Stomach (tissue), 8 donors: ENCODE measurements at regions not wholly inside any gene's neighbourhood (a gene's known extent, or its start where the extent isn't known, plus 50 kb on each side); places are given as distances from the start of the nearest gene placed in this dataset.

Experiments used
- DNase-seq, 2 donors: peaks; one replicate each; pipeline versions ENCODE4 v3.0.0 to v3.0.0-alpha.2; 2013 to 2019
- H3K27ac ChIP-seq, 5 donors: fragments of 200-600 bp in 4 of 5; sonication (generic) in 4 of 5; one replicate each; pipeline ENCODE4 v1.5.1; 2013 to 2019; ENCODE audit warnings: mild to moderate bottlenecking in 1 of 5, moderate library complexity in 1 of 5
- H3K27me3 ChIP-seq, 3 donors: fragments of 200-600 bp; sonication (generic); one replicate each; pipeline ENCODE4 v1.5.1; 2017 to 2019; ENCODE audit warnings: mixed run types in 1 of 3
- H3K36me3 ChIP-seq, 4 donors: fragments of 200-600 bp; sonication (generic); 1 replicate in 3 of 4; 2 replicates in 1 of 4; pipeline ENCODE4 v1.5.1; 2016 to 2019
- H3K4me1 ChIP-seq, 4 donors: fragments of 200-600 bp; sonication (generic); one replicate each; pipeline ENCODE4 v1.5.1; 2016 to 2019
- H3K4me3 ChIP-seq, 4 donors: fragments of 200-600 bp; sonication (generic) in 3 of 4; one replicate each; pipeline ENCODE4 v1.5.1; 2016 to 2019; ENCODE audit warnings: mild to moderate bottlenecking in 1 of 4
- H3K9me3 ChIP-seq, 4 donors: fragments of 200-600 bp; sonication (generic); one replicate each; pipeline ENCODE4 v1.5.1; 2016 to 2019
- EP300 ChIP-seq: sonication (generic); formaldehyde crosslinking; IDR thresholded peaks from one replicate; pipeline ENCODE4 v1.6.1; 2017; ENCODE audit warnings: antibody characterized with exemption
- POLR2A ChIP-seq, 4 donors: fragments of 450-650 bp; IDR thresholded peaks; one replicate each; pipeline ENCODE4 v1.6.1; 2016; ENCODE audit warnings: antibody characterized with exemption in 4 of 4, control low read depth in 2 of 4, mild to moderate bottlenecking in 1 of 4, moderate library complexity in 1 of 4
- POLR2AphosphoS5 ChIP-seq, 3 donors: sonication (generic); formaldehyde crosslinking; IDR thresholded peaks; one replicate each; pipeline ENCODE4 v1.6.1; 2016; ENCODE audit warnings: antibody characterized with exemption in 3 of 3
- WGBS, 5 donors: extraction: QIAGEN DNeasy Blood & Tissue Kit in 3 of 5; methylation state at CpG; one replicate each; pipeline versions ENCODE4 v1.1.5 to v1.1.7; 2013 to 2018; 5-methylcytosine and 5-hydroxymethylcytosine counted together
- intact Hi-C: fragments of 100-400 bp; cut with DNase I; formaldehyde crosslinking; loops from one replicate; pipeline ENCODE4 v1.15.1; 2023; ENCODE audit warnings: low total_unique reads
- TF ChIP-seq, protein P1 (sequence below), 7 experiments: fragments of 450-650 bp in 4 of 7; fragments of 200-600 bp in 3 of 7; sonication (generic) in 3 of 7; IDR thresholded peaks; one replicate each; pipeline ENCODE4 v1.5.1; 2016 to 2019; ENCODE audit warnings: antibody characterized with exemption in 7 of 7, control low read depth in 2 of 7, mild to moderate bottlenecking in 1 of 7
- donor health status: healthy with polysubstance abuse.
- donor health status: Bipolar disorder and iron deficiency.
- donor health status: healthy.

DNA sequence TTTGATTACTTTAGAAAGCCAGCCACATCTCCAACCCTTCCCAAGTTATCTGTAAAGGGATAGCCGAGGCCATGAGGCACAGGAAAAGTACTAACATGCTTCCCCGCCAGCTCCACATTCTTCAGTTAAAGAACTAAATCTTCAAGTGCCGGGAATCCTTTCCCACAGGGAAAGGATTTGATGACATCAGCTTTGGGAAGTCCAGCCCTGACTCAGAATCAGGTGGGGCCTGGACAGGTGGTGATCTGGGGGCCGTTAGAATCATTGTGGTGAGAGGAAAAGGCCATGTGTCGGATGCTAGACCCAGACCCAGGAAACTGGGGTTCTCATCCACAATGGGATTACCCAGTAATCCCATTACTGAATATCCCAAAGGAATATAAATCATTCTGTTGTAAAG lies 580.0 kb downstream of the QKI start:
- intact Hi-C loops, result no loop called here
- no peak for DNase-seq
- no peak overlapping the region for H3K4me3 ChIP-seq
- WGBS, 5 donors, result 76 to 84% (median 78%) methylated on average over 5 of the region's 5 CpGs
- no peaks in the 10 kb centered on the region for H3K36me3 ChIP-seq
- no peaks in the 10 kb centered on the region for H3K9me3 ChIP-seq
- H3K27ac ChIP-seq, result no peak overlapping the region
- TF ChIP-seq POLR2A (IDR thresholded peaks at IDR 0.05) (no peak), EP300 (no peak), POLR2AphosphoS5 (IDR thresholded peaks at IDR 0.05) (no peak)
- TF ChIP-seq, protein P1, sequence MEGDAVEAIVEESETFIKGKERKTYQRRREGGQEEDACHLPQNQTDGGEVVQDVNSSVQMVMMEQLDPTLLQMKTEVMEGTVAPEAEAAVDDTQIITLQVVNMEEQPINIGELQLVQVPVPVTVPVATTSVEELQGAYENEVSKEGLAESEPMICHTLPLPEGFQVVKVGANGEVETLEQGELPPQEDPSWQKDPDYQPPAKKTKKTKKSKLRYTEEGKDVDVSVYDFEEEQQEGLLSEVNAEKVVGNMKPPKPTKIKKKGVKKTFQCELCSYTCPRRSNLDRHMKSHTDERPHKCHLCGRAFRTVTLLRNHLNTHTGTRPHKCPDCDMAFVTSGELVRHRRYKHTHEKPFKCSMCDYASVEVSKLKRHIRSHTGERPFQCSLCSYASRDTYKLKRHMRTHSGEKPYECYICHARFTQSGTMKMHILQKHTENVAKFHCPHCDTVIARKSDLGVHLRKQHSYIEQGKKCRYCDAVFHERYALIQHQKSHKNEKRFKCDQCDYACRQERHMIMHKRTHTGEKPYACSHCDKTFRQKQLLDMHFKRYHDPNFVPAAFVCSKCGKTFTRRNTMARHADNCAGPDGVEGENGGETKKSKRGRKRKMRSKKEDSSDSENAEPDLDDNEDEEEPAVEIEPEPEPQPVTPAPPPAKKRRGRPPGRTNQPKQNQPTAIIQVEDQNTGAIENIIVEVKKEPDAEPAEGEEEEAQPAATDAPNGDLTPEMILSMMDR (IDR thresholded peaks at IDR 0.05), result no peak
- no peaks in the 10 kb centered on the region for H3K27me3 ChIP-seq
- no peaks in the 10 kb centered on the region for H3K4me1 ChIP-seq

DNA sequence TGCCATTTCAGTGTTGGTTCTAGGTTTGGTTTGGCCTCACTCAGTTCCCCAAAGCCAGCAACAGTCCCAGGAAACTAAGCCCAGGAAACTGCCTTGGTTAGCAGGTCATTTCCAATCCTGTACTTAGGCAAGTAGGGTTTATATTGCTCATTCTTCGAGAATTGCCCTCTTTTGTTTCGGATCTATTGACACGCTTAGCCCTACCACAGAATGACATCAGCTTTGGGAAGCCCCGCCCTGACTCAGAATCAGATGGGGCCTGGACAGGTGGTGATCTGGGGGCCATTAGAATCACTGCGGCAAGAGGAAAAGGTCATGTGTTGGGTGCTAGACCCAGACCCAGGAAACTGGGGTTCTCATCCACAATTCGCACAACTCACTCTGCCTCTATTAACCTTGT lies 578.2 kb downstream of the QKI start:
- WGBS, 5 donors, result 90 to 95% (median 92%) methylated on average over 6 of the region's 6 CpGs
- no peak overlapping the region for H3K4me3 ChIP-seq
- no peak overlapping the region for H3K27ac ChIP-seq
- intact Hi-C loops, result no loop called here
- no peaks in the 10 kb centered on the region for H3K27me3 ChIP-seq
- no peak for TF ChIP-seq EP300
- H3K4me1 ChIP-seq, result no peaks in the 10 kb centered on the region
- H3K9me3 ChIP-seq, result no peaks in the 10 kb centered on the region
- DNase-seq, result no peak
- no peaks in the 10 kb centered on the region for H3K36me3 ChIP-seq

DNA sequence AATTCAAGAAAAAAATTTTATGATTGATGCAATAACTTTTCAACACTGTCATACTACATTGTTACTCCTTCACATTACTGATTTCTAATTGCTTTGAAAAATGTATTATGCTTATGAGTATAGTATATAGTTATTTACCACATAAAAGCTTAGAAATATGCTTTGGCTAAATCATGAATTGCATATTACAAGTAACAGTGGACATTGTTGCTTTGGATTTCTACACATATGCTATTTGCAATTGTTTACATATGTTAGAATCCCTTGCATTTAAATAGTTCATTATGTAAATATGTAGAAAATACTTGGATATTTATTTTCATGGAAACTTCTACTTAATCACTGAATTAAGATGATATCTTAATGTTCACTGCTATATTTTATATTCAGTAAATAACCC lies 577.5 kb downstream of the QKI start:
- Histone ChIP-seq H3K4me1 (no peaks in the 10 kb centered on the region), H3K9me3 (no peaks in the 10 kb centered on the region), H3K4me3 (no peak overlapping the region), H3K27me3 (no peaks in the 10 kb centered on the region), H3K36me3 (no peaks in the 10 kb centered on the region), H3K27ac (no peak overlapping the region)
- no peak for TF ChIP-seq EP300
- TF ChIP-seq POLR2A (IDR thresholded peaks at IDR 0.05), result no peak
- TF ChIP-seq, protein P1 (IDR thresholded peaks at IDR 0.05), result no peak
- no peak for TF ChIP-seq POLR2AphosphoS5 (IDR thresholded peaks at IDR 0.05)
- no peak for DNase-seq
- intact Hi-C loops, result no loop called here

DNA sequence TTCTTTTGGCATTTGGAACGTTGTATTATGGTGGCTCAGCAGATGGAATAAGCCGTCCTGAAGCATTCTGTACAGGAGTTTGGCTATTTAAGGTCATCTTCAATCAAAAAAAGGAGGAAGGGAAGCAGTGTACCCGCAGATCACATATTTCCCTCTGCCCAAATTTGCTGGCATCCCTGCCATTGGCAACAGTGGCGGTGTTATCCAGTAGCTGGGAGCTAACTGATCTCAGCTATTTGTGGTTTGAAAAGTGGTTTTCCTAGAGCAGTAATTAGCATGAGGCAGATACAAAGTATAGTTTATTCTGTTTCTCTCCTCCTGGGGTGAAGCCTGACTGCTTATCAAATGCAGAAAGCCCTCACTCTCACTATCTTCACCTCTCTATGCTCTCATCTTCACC lies 576.8 kb downstream of the QKI start:
- H3K36me3 ChIP-seq, result no peaks in the 10 kb centered on the region
- H3K27me3 ChIP-seq, result no peaks in the 10 kb centered on the region
- WGBS, 5 donors, result 67 to 85% (median 82%) methylated on average over 4 of the region's 4 CpGs
- H3K4me3 ChIP-seq, result no peak overlapping the region
- no peak for DNase-seq
- TF ChIP-seq POLR2A (IDR thresholded peaks at IDR 0.05) (no peak), POLR2AphosphoS5 (IDR thresholded peaks at IDR 0.05) (no peak), EP300 (no peak)
- TF ChIP-seq, protein P1 (IDR thresholded peaks at IDR 0.05), result no peak
- H3K9me3 ChIP-seq, result no peaks in the 10 kb centered on the region
- H3K4me1 ChIP-seq, result no peaks in the 10 kb centered on the region
- intact Hi-C loops, result no loop called here
- H3K27ac ChIP-seq, result no peak overlapping the region

DNA sequence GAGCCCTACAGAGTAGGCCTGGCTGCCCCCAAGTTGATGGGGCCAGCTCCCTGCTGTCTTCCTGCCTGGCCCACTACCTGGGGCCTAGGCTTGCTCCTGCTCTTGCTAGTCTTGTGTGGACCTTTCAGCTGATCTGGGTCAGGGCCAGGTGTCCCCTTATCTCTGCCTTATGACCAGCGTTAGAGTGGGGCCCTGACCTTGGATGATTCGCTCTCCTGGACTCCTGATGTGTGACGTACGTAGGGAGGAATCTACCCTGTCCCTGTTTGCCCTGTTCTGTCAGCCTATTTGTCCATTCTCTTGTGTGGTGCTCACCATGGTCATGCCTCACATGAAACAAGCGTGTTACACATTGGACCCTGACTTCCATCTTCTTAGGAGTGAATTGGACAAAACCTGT lies 571.8 kb downstream of the QKI start:
- 54 to 71% (median 62%) methylated on average over 5 of the region's 5 CpGs for WGBS, 5 donors
- Histone ChIP-seq H3K27ac (no peak overlapping the region), H3K4me1 (peaks cover 0 to 5% (median 0%) of the 10 kb centered on the region in 4 donors), H3K9me3 (no peaks in the 10 kb centered on the region), H3K27me3 (no peaks in the 10 kb centered on the region), H3K4me3 (no peak overlapping the region), H3K36me3 (no peaks in the 10 kb centered on the region)
- intact Hi-C loops, result no loop called here
- no peak for DNase-seq
- TF ChIP-seq POLR2A (IDR thresholded peaks at IDR 0.05) (no peak), EP300 (no peak), POLR2AphosphoS5 (IDR thresholded peaks at IDR 0.05) (no peak)
- TF ChIP-seq, protein P1 (IDR thresholded peaks at IDR 0.05), result no peak
